Calu3 (cell line): ENCODE measurements at regions not wholly inside any gene's neighbourhood (a gene's known extent, or its start where the extent isn't known, plus 50 kb on each side); places are given as distances from the start of the nearest gene placed in this dataset.
"Not testable (repeated sequence)": the region's sequence is repeated elsewhere in the genome, so short reads cannot be mapped to it uniquely, and the experiment has no call there.

Experiments
- BruUV-seq: library from RNA; stranded (reverse); fragments of 400-500 nt; replicated peaks from 2 replicates; lab custom pipeline; 2021; lab: Mats Ljungman, UMichigan
- CTCF ChIA-PET: fragments of 300-600 bp; sonication (Branson Sonifier 250); formaldehyde crosslinking; loops from one replicate; lab custom pipeline; 2022; ENCODE audit warnings: antibody characterized with exemption; lab: Charles Lee
- DNase-seq: peaks from one replicate; pipeline ENCODE4 v3.0.0; 2022
- H3K27ac Mint-ChIP-seq: one replicate; pipeline ENCODE4 v1.8.0; 2022; ENCODE audit warnings: mixed read lengths; ENCODE audit not compliant: unreplicated experiment
- H3K27me3 Mint-ChIP-seq: one replicate; pipeline ENCODE4 v1.8.0; 2022; ENCODE audit warnings: mixed read lengths; ENCODE audit not compliant: unreplicated experiment
- H3K36me3 Mint-ChIP-seq: one replicate; pipeline ENCODE4 v1.8.0; 2022; ENCODE audit warnings: mild to moderate bottlenecking, moderate library complexity, mixed read lengths; ENCODE audit not compliant: insufficient read depth, unreplicated experiment
- H3K4me1 Mint-ChIP-seq: one replicate; pipeline ENCODE4 v1.8.0; 2022; ENCODE audit warnings: mild to moderate bottlenecking, low read depth, mixed read lengths; ENCODE audit not compliant: unreplicated experiment
- H3K4me3 Mint-ChIP-seq: one replicate; pipeline ENCODE4 v1.8.0; 2022; ENCODE audit warnings: mild to moderate bottlenecking, low read depth, moderate library complexity, mixed read lengths; ENCODE audit not compliant: unreplicated experiment
- H3K9me3 Mint-ChIP-seq: one replicate; pipeline ENCODE4 v1.8.0; 2022; ENCODE audit warnings: low read depth, mixed read lengths; ENCODE audit not compliant: unreplicated experiment
- CTCF ChIP-seq: fragments of 200-600 bp; IDR thresholded peaks from one replicate; pipeline ENCODE4 v1.8.0; 2022; ENCODE audit warnings: antibody characterized with exemption; ENCODE audit not compliant: unreplicated experiment
- intact Hi-C: fragments of 100-400 bp; cut with micrococcal nuclease; formaldehyde crosslinking; loops from one replicate; pipeline ENCODE4 v1.10.0; 2022; ENCODE audit not compliant: unreplicated experiment

GRCh38 chr10:29728541-29729049 lies 93.8 kb upstream of the SVIL start:
- peaks cover 71% of the 10 kb centered on the region for H3K4me1 Mint-ChIP-seq
- TF ChIP-seq CTCF: no peak
- no peak for DNase-seq
- no peak overlapping the region for H3K27ac Mint-ChIP-seq
- intact Hi-C loops: loop anchor here (2.0 kb wide), 1 partner anchor 70 kb away; no protein-coding TSS in a partner anchor
- H3K9me3 Mint-ChIP-seq: peaks cover 3% of the 10 kb centered on the region
- peaks cover 58% of the 10 kb centered on the region for H3K36me3 Mint-ChIP-seq
- H3K4me3 Mint-ChIP-seq: no peak overlapping the region
- BruUV-seq: no TSS peak
- CTCF ChIA-PET: no interaction called here
- H3K27me3 Mint-ChIP-seq: no peaks in the 10 kb centered on the region

- peaks cover 59% of the 10 kb centered on the region for H3K4me1 Mint-ChIP-seq
- H3K9me3 Mint-ChIP-seq, H3K27ac Mint-ChIP-seq, H3K4me3 Mint-ChIP-seq, H3K27me3 Mint-ChIP-seq, BruUV-seq, intact Hi-C loops, DNase-seq, CTCF ChIA-PET: not testable (repeated sequence)
- peaks cover 60% of the 10 kb centered on the region for H3K36me3 Mint-ChIP-seq
Measured at GRCh38 chr10:29725927-29726326, 91.2 kb upstream of the SVIL start.

GRCh38 chr10:29725133-29725720 lies 90.5 kb upstream of the SVIL start:
- no peak for TF ChIP-seq CTCF
- H3K4me3 Mint-ChIP-seq: no peak overlapping the region
- CTCF ChIA-PET: no interaction called here
- H3K27ac Mint-ChIP-seq: peak overlapping the region; percentile 34
- peak; percentile 36 for DNase-seq
- peaks cover 54% of the 10 kb centered on the region for H3K36me3 Mint-ChIP-seq
- no TSS peak for BruUV-seq
- H3K4me1 Mint-ChIP-seq: peaks cover 52% of the 10 kb centered on the region
- peaks cover 3% of the 10 kb centered on the region for H3K9me3 Mint-ChIP-seq
- no peaks in the 10 kb centered on the region for H3K27me3 Mint-ChIP-seq
- intact Hi-C loops: no loop called here

GRCh38 chr10:29723726-29724125 lies 89.0 kb upstream of the SVIL start:
- Mint-ChIP-seq H3K27ac (no peak overlapping the region), H3K27me3 (no peaks in the 10 kb centered on the region), H3K4me3 (no peak overlapping the region), H3K36me3 (peaks cover 47% of the 10 kb centered on the region), H3K4me1 (peaks cover 37% of the 10 kb centered on the region), H3K9me3 (peaks cover 6% of the 10 kb centered on the region)
- BruUV-seq: no TSS peak
- DNase-seq: no peak
- CTCF ChIA-PET: interaction anchor here (0.7 kb wide), 1 partner anchor 133 kb away, joined by 7 read pairs; no protein-coding TSS in a partner anchor
- intact Hi-C loops: no loop called here
- TF ChIP-seq CTCF: no peak

GRCh38 chr10:29722777-29723176 lies 88.0 kb upstream of the SVIL start:
- peaks cover 28% of the 10 kb centered on the region for H3K4me1 Mint-ChIP-seq
- H3K36me3 Mint-ChIP-seq: peaks cover 46% of the 10 kb centered on the region
- H3K27me3 Mint-ChIP-seq: no peaks in the 10 kb centered on the region
- H3K27ac Mint-ChIP-seq: no peak overlapping the region
- intact Hi-C loops: no loop called here
- H3K9me3 Mint-ChIP-seq: peaks cover 6% of the 10 kb centered on the region
- TF ChIP-seq CTCF: no peak
- DNase-seq: no peak
- BruUV-seq: no TSS peak
- no peak overlapping the region for H3K4me3 Mint-ChIP-seq
- CTCF ChIA-PET: no interaction called here
